HG03378 (cell line): ENCODE measurements at regions not wholly inside any gene's neighbourhood (a gene's known extent, or its start where the extent isn't known, plus 50 kb on each side); places are given as distances from the start of the nearest gene placed in this dataset.

Experiments used
- ATAC-seq: cut with Tn5 transposase; IDR thresholded peaks from one replicate; pipeline ENCODE4 v1.9.1; 2021; ENCODE audit warnings: mild to moderate bottlenecking, moderate library complexity; ENCODE audit not compliant: unreplicated experiment

GRCh38 chr6:5946701-5947100 lies 60.0 kb downstream of the NRN1 start:
- ATAC-seq, result no peak

- ATAC-seq, result no peak
Observed at GRCh38 chr6:5946181-5946580, 60.5 kb downstream of the NRN1 start.

GRCh38 chr6:5943591-5943990 lies 63.1 kb downstream of the NRN1 start:
- no peak for ATAC-seq

- ATAC-seq, result no peak
Observed at GRCh38 chr6:5942591-5942990, 64.1 kb downstream of the NRN1 start.

GRCh38 chr6:5941188-5941587 lies 65.5 kb downstream of the NRN1 start:
- ATAC-seq, result no peak

GRCh38 chr6:5938934-5939333 lies 67.8 kb downstream of the NRN1 start:
- no peak for ATAC-seq

- ATAC-seq, result no peak
Observed at GRCh38 chr6:5937936-5938706, 68.6 kb downstream of the NRN1 start.

GRCh38 chr6:5937169-5937909 lies 69.4 kb downstream of the NRN1 start:
- no peak for ATAC-seq

- ATAC-seq, result no peak
Observed at GRCh38 chr6:5936631-5937030, 70.1 kb downstream of the NRN1 start.

- ATAC-seq, result no peak
Observed at GRCh38 chr6:5936140-5936539, 70.6 kb downstream of the NRN1 start.

GRCh38 chr6:5930968-5931367 lies 75.8 kb downstream of the NRN1 start:
- ATAC-seq, result no peak

GRCh38 chr6:5930143-5930770 lies 76.5 kb downstream of the NRN1 start:
- ATAC-seq, result no peak

- no peak for ATAC-seq
Observed at GRCh38 chr6:5923840-5924239, 82.9 kb downstream of the NRN1 start.

- ATAC-seq, result no peak
Observed at GRCh38 chr6:5922230-5922629, 84.5 kb downstream of the NRN1 start.

GRCh38 chr6:5909721-5910120 lies 97.0 kb downstream of the NRN1 start:
- ATAC-seq, result no peak

- ATAC-seq, result no peak
Observed at GRCh38 chr6:5906842-5907241, 99.9 kb downstream of the NRN1 start.

- no peak for ATAC-seq
Observed at GRCh38 chr6:5906340-5906670, 100.4 kb downstream of the NRN1 start.

- no peak for ATAC-seq
Observed at GRCh38 chr6:5905431-5906339, 101.0 kb downstream of the NRN1 start.

- no peak for ATAC-seq
Observed at GRCh38 chr6:5904532-5904931, 102.2 kb downstream of the NRN1 start.

- no peak for ATAC-seq
Observed at GRCh38 chr6:5899216-5900045, 107.3 kb downstream of the NRN1 start.
